Stomach smooth muscle (tissue), 2 donors: ENCODE measurements at regions not wholly inside any gene's neighbourhood (a gene's known extent, or its start where the extent isn't known, plus 50 kb on each side); places are given as distances from the start of the nearest gene placed in this dataset.

Experiments used
- H3K27ac ChIP-seq: one replicate; pipeline ENCODE4 v1.7.0; 2013; ENCODE audit warnings: mild to moderate bottlenecking, low read length, inconsistent platforms
- H3K27me3 ChIP-seq, 2 donors: one replicate each; pipeline ENCODE4 v1.7.0; 2013; ENCODE audit warnings: low read length in 2 of 2; ENCODE audit not compliant: insufficient read depth in 2 of 2, control insufficient read depth in 1 of 2
- H3K36me3 ChIP-seq, 2 donors: one replicate each; pipeline ENCODE4 v1.7.0; 2013; ENCODE audit warnings: low read length in 2 of 2; ENCODE audit not compliant: control insufficient read depth in 2 of 2, insufficient read depth in 2 of 2
- H3K4me1 ChIP-seq: one replicate; pipeline ENCODE4 v1.7.0; 2013; ENCODE audit warnings: low read length; ENCODE audit not compliant: control insufficient read depth, insufficient read depth
- H3K4me3 ChIP-seq, 2 donors: one replicate each; pipeline ENCODE4 v1.7.0; 2013; ENCODE audit warnings: low read length in 2 of 2
- H3K9ac ChIP-seq, 2 donors: one replicate each; pipeline ENCODE4 v1.7.0; 2013; ENCODE audit warnings: low read length in 2 of 2, mild to moderate bottlenecking in 1 of 2
- H3K9me3 ChIP-seq, 2 donors: one replicate each; pipeline ENCODE4 v1.7.0; 2013; ENCODE audit warnings: low read length in 2 of 2; ENCODE audit not compliant: control insufficient read depth in 2 of 2
- donor health status: healthy.
- donor health status: Pancreatic carcinoma.

GRCh38 chr15:58297639-58298038, 134.2 kb upstream of the LIPC start:
- no peak overlapping the region for H3K27ac ChIP-seq
- H3K4me1 ChIP-seq: no peaks in the 10 kb centered on the region
- no peak overlapping the region for H3K9ac ChIP-seq

GRCh38 chr15:58298879-58299850, 132.6 kb upstream of the LIPC start:
- H3K9ac ChIP-seq: no peak overlapping the region
- H3K4me1 ChIP-seq: no peaks in the 10 kb centered on the region
- H3K4me3 ChIP-seq: no peak overlapping the region
- H3K9me3 ChIP-seq: no peaks in the 10 kb centered on the region
- no peak overlapping the region for H3K27ac ChIP-seq
- no peaks in the 10 kb centered on the region for H3K36me3 ChIP-seq
- H3K27me3 ChIP-seq: no peaks in the 10 kb centered on the region

More at GRCh38 chr15:58297639-58298038, 134.2 kb upstream of the LIPC start:
- H3K9me3 ChIP-seq: peaks cover 0 to 1% of the 10 kb centered on the region in 2 donors
- H3K27me3 ChIP-seq: no peaks in the 10 kb centered on the region
- no peaks in the 10 kb centered on the region for H3K36me3 ChIP-seq
- no peak overlapping the region for H3K4me3 ChIP-seq

- H3K27me3 ChIP-seq: no peaks in the 10 kb centered on the region
- no peaks in the 10 kb centered on the region for H3K36me3 ChIP-seq
- H3K4me1 ChIP-seq: no peaks in the 10 kb centered on the region
- H3K4me3 ChIP-seq: no peak overlapping the region
- H3K27ac ChIP-seq: no peak overlapping the region
- H3K9ac ChIP-seq: no peak overlapping the region
- H3K9me3 ChIP-seq: no peaks in the 10 kb centered on the region
These were observed 129.0 kb upstream of the LIPC start for GRCh38 chr15:58302832-58303231.

GRCh38 chr15:58303236-58303635, 128.6 kb upstream of the LIPC start:
- Histone ChIP-seq H3K36me3 (no peaks in the 10 kb centered on the region), H3K27me3 (no peaks in the 10 kb centered on the region), H3K27ac (no peak overlapping the region), H3K4me3 (no peak overlapping the region), H3K9me3 (no peaks in the 10 kb centered on the region), H3K4me1 (no peaks in the 10 kb centered on the region), H3K9ac (no peak overlapping the region)

- H3K9ac ChIP-seq: no peak overlapping the region
- H3K36me3 ChIP-seq: no peaks in the 10 kb centered on the region
- H3K27ac ChIP-seq: no peak overlapping the region
- no peaks in the 10 kb centered on the region for H3K9me3 ChIP-seq
- no peaks in the 10 kb centered on the region for H3K4me1 ChIP-seq
- H3K4me3 ChIP-seq: no peak overlapping the region
- no peaks in the 10 kb centered on the region for H3K27me3 ChIP-seq
These were observed 125.0 kb upstream of the LIPC start for GRCh38 chr15:58306591-58307312.

GRCh38 chr15:58307313-58307961, 124.4 kb upstream of the LIPC start:
- Histone ChIP-seq H3K9me3 (no peaks in the 10 kb centered on the region), H3K27ac (no peak overlapping the region), H3K27me3 (no peaks in the 10 kb centered on the region), H3K4me1 (no peaks in the 10 kb centered on the region), H3K36me3 (no peaks in the 10 kb centered on the region), H3K9ac (no peak overlapping the region), H3K4me3 (no peak overlapping the region)

GRCh38 chr15:58308742-58309355, 122.9 kb upstream of the LIPC start:
- H3K9ac ChIP-seq: no peak overlapping the region
- no peaks in the 10 kb centered on the region for H3K9me3 ChIP-seq
- H3K4me1 ChIP-seq: no peaks in the 10 kb centered on the region
- no peaks in the 10 kb centered on the region for H3K27me3 ChIP-seq
- no peak overlapping the region for H3K4me3 ChIP-seq
- H3K27ac ChIP-seq: no peak overlapping the region
- no peaks in the 10 kb centered on the region for H3K36me3 ChIP-seq

- Histone ChIP-seq H3K9me3 (no peaks in the 10 kb centered on the region), H3K27ac (no peak overlapping the region), H3K4me1 (no peaks in the 10 kb centered on the region), H3K4me3 (no peak overlapping the region), H3K9ac (no peak overlapping the region), H3K36me3 (no peaks in the 10 kb centered on the region), H3K27me3 (no peaks in the 10 kb centered on the region)
These were observed 121.5 kb upstream of the LIPC start for GRCh38 chr15:58309963-58310928.

GRCh38 chr15:58311556-58311955, 120.2 kb upstream of the LIPC start:
- Histone ChIP-seq H3K27me3 (no peaks in the 10 kb centered on the region), H3K4me3 (no peak overlapping the region), H3K9me3 (no peaks in the 10 kb centered on the region), H3K27ac (no peak overlapping the region), H3K4me1 (no peaks in the 10 kb centered on the region), H3K9ac (no peak overlapping the region), H3K36me3 (no peaks in the 10 kb centered on the region)
